ENCODE measurements at regions not wholly inside any gene's neighbourhood (a gene's known extent, or its start where the extent isn't known, plus 50 kb on each side); places are given as distances from the start of the nearest gene placed in this dataset.

DNA sequence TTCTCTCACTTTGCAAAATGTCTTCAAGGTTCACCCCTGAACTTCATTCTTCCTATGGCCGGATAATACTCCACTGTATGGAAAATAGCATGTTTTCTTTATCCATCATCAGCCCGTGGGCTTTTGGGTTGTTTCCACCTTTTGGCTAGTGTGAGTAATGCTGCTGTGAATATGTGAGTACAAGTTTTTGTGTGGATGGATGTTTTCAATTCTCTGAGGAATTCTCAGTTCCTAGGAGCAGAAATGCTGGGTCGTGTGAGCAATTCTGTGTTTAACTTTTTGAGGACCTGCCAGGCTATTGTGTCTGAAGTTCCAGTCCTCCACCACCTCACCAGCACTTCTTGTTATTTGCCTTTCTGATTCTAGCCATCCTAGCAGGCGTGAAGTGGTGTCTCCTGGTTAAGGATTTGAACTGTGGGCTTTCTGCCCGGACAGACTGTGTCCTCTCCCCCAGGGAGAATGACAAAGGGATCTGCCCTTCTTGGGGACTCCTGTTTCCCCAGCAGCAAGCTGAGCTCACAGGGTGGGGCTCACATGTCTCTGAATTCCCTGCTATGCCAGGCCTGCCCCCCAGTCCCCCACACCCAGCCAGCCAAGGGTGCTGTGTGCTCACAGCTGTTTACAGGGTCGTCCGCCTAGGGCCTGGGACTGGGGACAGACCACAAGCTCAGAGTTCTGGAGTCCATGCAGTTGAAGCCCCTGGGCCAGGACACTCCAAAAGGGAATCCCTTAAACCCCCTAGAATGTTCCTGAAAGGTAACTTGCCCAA, 92.2 kb upstream of the CIBAR2 start:
- TF ChIP-seq SPI1 (IDR thresholded peaks at IDR 0.05; ENCODE audit: low read depth, low read length), result no peak
- no peak for TF ChIP-seq POLR2A (IDR thresholded peaks at IDR 0.05; ENCODE audit: low read depth, low read length)
- no peak for TF ChIP-seq PAX5 (IDR thresholded peaks at IDR 0.05; ENCODE audit: insufficient read depth, low read length, severe bottlenecking)
- TF ChIP-seq POLR2AphosphoS5 (IDR thresholded peaks at IDR 0.05; ENCODE audit: low read depth, low read length), result no peak
- no peak for TF ChIP-seq TAF1 (IDR thresholded peaks at IDR 0.05; ENCODE audit: low read depth, low read length)

All from GM12891 (cell line).